HEK293T (cell line): ENCODE measurements at regions not wholly inside any gene's neighbourhood (a gene's known extent, or its start where the extent isn't known, plus 50 kb on each side); places are given as distances from the start of the nearest gene placed in this dataset.

Experiments used
- ARNT ChIP-seq: fragments of 450-650 bp; IDR thresholded peaks from 2 replicates; pipeline ENCODE4 v1.6.1; 2017; ENCODE audit warnings: mild to moderate bottlenecking
- BHLHE40 ChIP-seq: fragments of 450-650 bp; IDR thresholded peaks from 2 replicates; pipeline ENCODE4 v1.6.1; 2016; ENCODE audit warnings: mild to moderate bottlenecking, moderate library complexity, borderline replicate concordance
- CTBP1 ChIP-seq: fragments of 450-650 bp; IDR thresholded peaks from 2 replicates; pipeline ENCODE4 v1.6.1; 2016; ENCODE audit warnings: borderline replicate concordance
- ELF4 ChIP-seq: fragments of 450-650 bp; IDR thresholded peaks from 2 replicates; pipeline ENCODE4 v1.6.1; 2017; ENCODE audit warnings: antibody characterized with exemption
- FOXA1 ChIP-seq: fragments of 450-650 bp; IDR thresholded peaks from 2 replicates; pipeline ENCODE4 v1.6.1; 2016; ENCODE audit warnings: mild to moderate bottlenecking
- FOXM1 ChIP-seq: fragments of 450-650 bp; IDR thresholded peaks from 2 replicates; pipeline ENCODE4 v1.6.1; 2017; ENCODE audit warnings: mild to moderate bottlenecking, borderline replicate concordance
- HDGF ChIP-seq: fragments of 450-650 bp; IDR thresholded peaks from 2 replicates; pipeline ENCODE4 v1.6.1; 2017; ENCODE audit warnings: antibody characterized with exemption, borderline replicate concordance
- L3MBTL2 ChIP-seq: fragments of 450-650 bp; conservative IDR thresholded peaks from 2 replicates; pipeline ENCODE4 v1.6.1; 2016; ENCODE audit warnings: mild to moderate bottlenecking
- NFRKB ChIP-seq: fragments of 450-650 bp; IDR thresholded peaks from 2 replicates; pipeline ENCODE4 v1.6.1; 2016; ENCODE audit warnings: mild to moderate bottlenecking, moderate library complexity
- PKNOX1 ChIP-seq: fragments of 450-650 bp; IDR thresholded peaks from 2 replicates; pipeline ENCODE4 v1.6.1; 2016
- SP1 ChIP-seq: fragments of 450-650 bp; IDR thresholded peaks from 2 replicates; pipeline ENCODE4 v1.6.1; 2017
- SUZ12 ChIP-seq: fragments of 450-650 bp; IDR thresholded peaks from 2 replicates; pipeline ENCODE4 v1.6.1; 2016; ENCODE audit warnings: mild to moderate bottlenecking
- TARDBP ChIP-seq: fragments of 450-650 bp; IDR thresholded peaks from 2 replicates; pipeline ENCODE4 v1.6.1; 2016
- ZNF384 ChIP-seq: fragments of 450-650 bp; IDR thresholded peaks from 2 replicates; pipeline ENCODE4 v1.6.1; 2016

- no peak for TF ChIP-seq L3MBTL2
- TF ChIP-seq ZNF384: no peak
- TF ChIP-seq PKNOX1: no peak
- no peak for TF ChIP-seq FOXM1
- no peak for TF ChIP-seq TARDBP
- TF ChIP-seq BHLHE40: no peak
- TF ChIP-seq ELF4: no peak
- no peak for TF ChIP-seq SUZ12
- TF ChIP-seq HDGF: no peak
- TF ChIP-seq ARNT: no peak
- TF ChIP-seq CTBP1: no peak
- TF ChIP-seq SP1: no peak
- no peak for TF ChIP-seq NFRKB
- TF ChIP-seq FOXA1: no peak
These were observed 541.8 kb upstream of the CDH2 start for GRCh38 chr18:28718696-28719095.
